K562 (cell line): ENCODE measurements at regions not wholly inside any gene's neighbourhood (a gene's known extent, or its start where the extent isn't known, plus 50 kb on each side); places are given as distances from the start of the nearest gene placed in this dataset.
"Not testable (repeated sequence)": the region's sequence is repeated elsewhere in the genome, so short reads cannot be mapped to it uniquely, and the experiment has no call there.

Source experiments
- HNRNPLL ChIP-seq: fragments of 200-400 bp; formaldehyde crosslinking; IDR thresholded peaks from 2 replicates; pipeline ENCODE4 v1.6.1; 2017; ENCODE audit warnings: low read length, low read depth, mild to moderate bottlenecking; ENCODE audit not compliant: poor library complexity, severe bottlenecking
- L3MBTL2 ChIP-seq: fragments of 450-650 bp; IDR thresholded peaks from 2 replicates; pipeline ENCODE4 v1.6.1; 2016; ENCODE audit warnings: mild to moderate bottlenecking, moderate library complexity
- MEF2A ChIP-seq: IDR thresholded peaks from 2 replicates; pipeline ENCODE4 v1.6.1; 2011; ENCODE audit warnings: low read depth, mild to moderate bottlenecking, low read length, moderate library complexity; ENCODE audit not compliant: control insufficient read depth
- PHF8 ChIP-seq: fragments of 200-600 bp; sonication (generic); IDR thresholded peaks from 2 replicates; pipeline ENCODE4 v1.6.1; 2012; ENCODE audit warnings: mixed run types, mild to moderate bottlenecking, inconsistent platforms, low read length, moderate library complexity, borderline replicate concordance
- RNF2 ChIP-seq: sonication (generic); IDR thresholded peaks from 2 replicates; pipeline ENCODE4 v1.6.1; 2016
- SIRT6 ChIP-seq: IDR thresholded peaks from one replicate; pipeline ENCODE4 v1.6.1; 2012; ENCODE audit warnings: low read depth, mild to moderate bottlenecking, control low read depth, inconsistent platforms, low read length, moderate library complexity
- SMC3 ChIP-seq: conservative IDR thresholded peaks from 2 replicates; pipeline ENCODE4 v1.6.1; 2011; ENCODE audit warnings: low read depth, low read length, improper control_type of control experiment; ENCODE audit not compliant: insufficient read depth
- TCF7L2 ChIP-seq: fragments of 150-350 bp; IDR thresholded peaks from 2 replicates; pipeline ENCODE4 v1.6.1; 2016; ENCODE audit warnings: low read depth, mild to moderate bottlenecking, low read length, moderate library complexity
- YY1 ChIP-seq, 3 experiments: IDR thresholded peaks; 2 replicates each; pipeline ENCODE4 v1.6.1; 2011; ENCODE audit warnings: low read length in 2 of 3, mild to moderate bottlenecking in 2 of 3, moderate library complexity in 2 of 3, borderline replicate concordance in 1 of 3, control low read depth in 1 of 3, low read depth in 1 of 3; ENCODE audit not compliant: insufficient read depth in 3 of 3, insufficient replicate concordance in 2 of 3, control insufficient read depth in 1 of 3, insufficient read length in 1 of 3; ENCODE audit errors: extremely low read depth in 1 of 3
- ZNF507 ChIP-seq: conservative IDR thresholded peaks from 2 replicates; pipeline ENCODE4 v1.6.1; 2017; ENCODE audit warnings: missing genetic modification characterization, missing compliant biosample characterization
- TF ChIP-seq, protein P1 (sequence below), 3 experiments: IDR thresholded peaks in 2 of 3; conservative IDR thresholded peaks in 1 of 3; 2 replicates each; pipeline ENCODE4 v1.5.1; 2011 to 2012; ENCODE audit warnings: low read length in 3 of 3, mild to moderate bottlenecking in 3 of 3, control low read depth in 2 of 3, improper control_type of control experiment in 1 of 3, inconsistent platforms in 1 of 3, low read depth in 1 of 3, mixed read lengths in 1 of 3, moderate library complexity in 1 of 3; ENCODE audit not compliant: insufficient read depth in 2 of 3

DNA sequence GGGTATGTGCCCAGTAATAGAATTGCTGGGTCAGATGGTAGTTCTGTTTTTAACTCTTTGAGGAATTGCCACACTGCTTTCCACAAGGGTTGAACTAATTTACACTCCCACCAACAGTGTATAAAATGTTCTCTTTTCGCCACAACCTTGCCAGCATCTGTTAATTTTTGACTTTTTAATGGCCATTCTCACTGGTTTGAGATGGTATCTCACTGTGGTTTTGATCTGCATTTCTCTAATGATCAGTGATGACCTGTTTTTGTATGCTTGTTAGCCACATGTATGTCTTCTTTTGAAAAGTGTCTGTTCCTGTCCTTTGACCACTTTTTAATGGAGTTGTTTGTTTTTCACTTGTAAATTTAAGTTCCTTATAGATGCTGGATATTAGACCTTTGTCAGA, 486.2 kb upstream of the TNP1 start:
- TF ChIP-seq PHF8; SMC3; HNRNPLL; L3MBTL2; YY1 (IDR thresholded peaks at IDR 0.05; ENCODE audit: borderline replicate concordance in 1 of 3, control insufficient read depth in 1 of 3, extremely low read depth in 1 of 3, insufficient read depth in 3 of 3, insufficient read length in 1 of 3, insufficient replicate concordance in 2 of 3, low read depth in 1 of 3, low read length in 2 of 3); RNF2; MEF2A; ZNF507 (tag); SIRT6; TCF7L2: not testable (repeated sequence)
- TF ChIP-seq, protein P1, sequence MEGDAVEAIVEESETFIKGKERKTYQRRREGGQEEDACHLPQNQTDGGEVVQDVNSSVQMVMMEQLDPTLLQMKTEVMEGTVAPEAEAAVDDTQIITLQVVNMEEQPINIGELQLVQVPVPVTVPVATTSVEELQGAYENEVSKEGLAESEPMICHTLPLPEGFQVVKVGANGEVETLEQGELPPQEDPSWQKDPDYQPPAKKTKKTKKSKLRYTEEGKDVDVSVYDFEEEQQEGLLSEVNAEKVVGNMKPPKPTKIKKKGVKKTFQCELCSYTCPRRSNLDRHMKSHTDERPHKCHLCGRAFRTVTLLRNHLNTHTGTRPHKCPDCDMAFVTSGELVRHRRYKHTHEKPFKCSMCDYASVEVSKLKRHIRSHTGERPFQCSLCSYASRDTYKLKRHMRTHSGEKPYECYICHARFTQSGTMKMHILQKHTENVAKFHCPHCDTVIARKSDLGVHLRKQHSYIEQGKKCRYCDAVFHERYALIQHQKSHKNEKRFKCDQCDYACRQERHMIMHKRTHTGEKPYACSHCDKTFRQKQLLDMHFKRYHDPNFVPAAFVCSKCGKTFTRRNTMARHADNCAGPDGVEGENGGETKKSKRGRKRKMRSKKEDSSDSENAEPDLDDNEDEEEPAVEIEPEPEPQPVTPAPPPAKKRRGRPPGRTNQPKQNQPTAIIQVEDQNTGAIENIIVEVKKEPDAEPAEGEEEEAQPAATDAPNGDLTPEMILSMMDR (IDR thresholded peaks at IDR 0.05 in 2 of 3, conservative IDR thresholded peaks at IDR 0.05 in 1 of 3; ENCODE audit: insufficient read depth in 2 of 3, low read depth in 1 of 3, low read length in 3 of 3) = not testable (repeated sequence)
